K562 (cell line): ENCODE measurements at regions not wholly inside any gene's neighbourhood (a gene's known extent, or its start where the extent isn't known, plus 50 kb on each side); places are given as distances from the start of the nearest gene placed in this dataset.
"Not testable (repeated sequence)": the region's sequence is repeated elsewhere in the genome, so short reads cannot be mapped to it uniquely, and the experiment has no call there.

Experiments used
- ATAC-seq: fragments of 200-7000 bp; cut with Tn5 transposase; 3 replicates; pipeline ENCODE4 v1.9.1; 2020; ENCODE audit warnings: moderate library complexity
- BruUV-seq: library from RNA; stranded (reverse); fragments of 400-500 nt; replicated peaks from 2 replicates; lab custom pipeline; 2021; lab: Mats Ljungman, UMichigan
- CTCF ChIA-PET: fragments of 300-600 bp; formaldehyde crosslinking; extraction: SDS; loops from one replicate; lab custom pipeline; 2021; ENCODE audit warnings: low intra/inter-chr PET ratio; lab: Yijun Ruan, JAX
- POLR2A ChIA-PET: fragments of 300-600, 350-650 bp; sonication (Branson Sonifier 250); formaldehyde crosslinking; extraction: SDS; loops from one replicate; lab custom pipeline; 2021; ENCODE audit warnings: antibody characterized with exemption, inconsistent platforms; lab: Yijun Ruan, JAX
- DNase-seq, 4 experiments: peaks; one replicate each; pipeline versions ENCODE4 v3.0.0 to v3.0.0-alpha.2; 2011 to 2018; ENCODE audit warnings: low spot score in 3 of 4, mixed read lengths in 3 of 4; ENCODE audit errors: extremely low read depth in 1 of 4
- FAIRE-seq: peaks from 2 replicates; lab custom pipeline; 2011; peaks lifted over from hg19 to GRCh38; lab: Jason Lieb, UNC
- H2AFZ ChIP-seq: 2 replicates; pipeline ENCODE4 v1.6.0; 2011; ENCODE audit warnings: low read depth, low read length, control low read depth, inconsistent platforms
- H3K27ac ChIP-seq: fragments of 200-600 bp; 3 replicates; pipeline ENCODE4 v1.8.0; 2011; ENCODE audit warnings: low read depth, mild to moderate bottlenecking, control low read depth, inconsistent platforms, low read length, moderate library complexity, mixed read lengths; ENCODE audit errors: extremely low read depth
- H3K27me3 ChIP-seq, 2 experiments: fragments of 300-600 bp in 1 of 2; 2 replicates in 1 of 2; 3 replicates in 1 of 2; pipeline versions ENCODE4 v1.6.0 to v1.8.0; 2011; ENCODE audit warnings: inconsistent platforms in 2 of 2, low read length in 2 of 2, mild to moderate bottlenecking in 1 of 2, mixed read lengths in 1 of 2, moderate library complexity in 1 of 2; ENCODE audit not compliant: control insufficient read depth in 2 of 2, insufficient read depth in 2 of 2
- H3K36me3 ChIP-seq: fragments of 300-600 bp; 3 replicates; pipeline ENCODE4 v1.8.0; 2011; ENCODE audit warnings: mild to moderate bottlenecking, low read length, inconsistent platforms; ENCODE audit not compliant: control insufficient read depth, insufficient read depth
- H3K4me1 ChIP-seq, 2 experiments: fragments of 200-600 bp in 1 of 2; replicated peaks in 1 of 2; 2 replicates in 1 of 2; 3 replicates in 1 of 2; pipeline versions ENCODE4 v1.5.1 to v1.8.0; 2011; ENCODE audit warnings: inconsistent platforms in 2 of 2, low read length in 2 of 2, mild to moderate bottlenecking in 1 of 2, mixed read lengths in 1 of 2, moderate library complexity in 1 of 2; ENCODE audit not compliant: control insufficient read depth in 2 of 2, insufficient read depth in 2 of 2
- H3K4me2 ChIP-seq: 2 replicates; pipeline ENCODE4 v1.6.1; 2011; ENCODE audit warnings: low read length, control low read depth, inconsistent platforms, mixed read lengths; ENCODE audit not compliant: insufficient read depth
- H3K4me3 ChIP-seq: fragments of 200-600 bp; sonication (generic), shearing (Covaris generic); 2 replicates; pipeline ENCODE4 v1.5.1; 2016; ENCODE audit warnings: control low read depth, inconsistent platforms
- H3K79me2 ChIP-seq: fragments of 200-600 bp; 3 replicates; pipeline ENCODE4 v1.8.0; 2011; ENCODE audit warnings: low read length, inconsistent platforms; ENCODE audit not compliant: control insufficient read depth, insufficient read depth
- H3K9ac ChIP-seq, 2 experiments: 2 replicates each; pipeline versions ENCODE4 v1.6.0 to v1.6.1; 2011; ENCODE audit warnings: low read depth in 2 of 2, low read length in 2 of 2, control low read depth in 1 of 2, inconsistent platforms in 1 of 2, mild to moderate bottlenecking in 1 of 2, mixed read lengths in 1 of 2; ENCODE audit not compliant: insufficient read depth in 1 of 2
- H3K9me1 ChIP-seq: one replicate; pipeline ENCODE4 v1.6.0; 2011; ENCODE audit warnings: inconsistent platforms, mild to moderate bottlenecking, low read length, moderate library complexity; ENCODE audit not compliant: control insufficient read depth, insufficient read depth
- H3K9me3 ChIP-seq: replicated peaks from 2 replicates; pipeline ENCODE4 v1.5.1; 2011; ENCODE audit warnings: low read depth, low read length, inconsistent platforms; ENCODE audit not compliant: control insufficient read depth, insufficient read depth
- H4K20me1 ChIP-seq: replicated peaks from 2 replicates; pipeline ENCODE4 v1.6.1; 2011; ENCODE audit warnings: low read length, inconsistent platforms, mixed read lengths; ENCODE audit not compliant: control insufficient read depth, insufficient read depth
- FUS ChIP-seq: fragments of 200-400 bp; formaldehyde crosslinking; optimal IDR thresholded peaks from 2 replicates; pipeline ENCODE3; 2017; ENCODE audit warnings: low read depth, low read length
- PYGO2 ChIP-seq: fragments of 450-650 bp; IDR thresholded peaks from 2 replicates; pipeline ENCODE4 v1.6.1; 2016; ENCODE audit warnings: mild to moderate bottlenecking, missing genetic modification characterization, moderate library complexity, missing compliant biosample characterization
- RFX7 ChIP-seq: fragments of 250-450 bp; sonication (Bioruptor Pico); IDR thresholded peaks from 2 replicates; pipeline ENCODE4 v1.5.1; 2021; ENCODE audit warnings: mild to moderate bottlenecking
- ZNF175 ChIP-seq: fragments of 200-800 bp; sonication (Bioruptor generic); IDR thresholded peaks from 2 replicates; pipeline ENCODE4 v1.6.1; 2016; ENCODE audit warnings: low read depth, mild to moderate bottlenecking, missing genetic modification characterization, missing compliant biosample characterization
- ZNF561 ChIP-seq: fragments of 450-650 bp; formaldehyde crosslinking; conservative IDR thresholded peaks from 2 replicates; pipeline ENCODE4 v1.4.0; 2020; ENCODE audit warnings: mild to moderate bottlenecking, moderate library complexity
- WGBS: fragments of 100-300 bp; shearing (Covaris generic); methylation state at CpG from one replicate; pipeline ENCODE4 v1.1.6; 2016; ENCODE audit warnings: low coverage, mixed read lengths; ENCODE audit not compliant: insufficient coverage; ENCODE audit errors: missing lambda C conversion rate; 5-methylcytosine and 5-hydroxymethylcytosine counted together
- in situ Hi-C: fragments of 300-500 bp; cut with MboI; formaldehyde crosslinking; loops from 4 replicates; pipeline ENCODE4 v1.15.0; 2018; ENCODE audit warnings: inconsistent platforms, mixed read lengths
- intact Hi-C: fragments of 100-400 bp; cut with micrococcal nuclease; formaldehyde crosslinking; loops from 2 replicates; pipeline ENCODE4 v1.14.2; 2022

- intact Hi-C loops: not testable (repeated sequence)
Measured at GRCh38 chr11:128140293-128140692, 447.1 kb downstream of the ETS1 start.

GRCh38 chr11:128135451-128135850 is 451.9 kb downstream of the ETS1 start:
- H3K4me1 ChIP-seq: no peaks in the 10 kb centered on the region
- intact Hi-C loops (no loop called here), in situ Hi-C loops (no loop called here)
- no peak for DNase-seq
- no peaks in the 10 kb centered on the region for H4K20me1 ChIP-seq
- CTCF ChIA-PET: no interaction called here
- no peaks in the 10 kb centered on the region for H3K36me3 ChIP-seq
- H3K4me2 ChIP-seq: no peak overlapping the region
- H3K27me3 ChIP-seq: no peaks in the 10 kb centered on the region
- no peak for ATAC-seq
- FAIRE-seq: no peak
- 4% methylated on average over 2 of the region's 2 CpGs for WGBS
- BruUV-seq: no TSS peak
- POLR2A ChIA-PET: no interaction called here
- no peak overlapping the region for H3K9ac ChIP-seq
- no peaks in the 10 kb centered on the region for H3K9me3 ChIP-seq
- H2AFZ ChIP-seq: no peak overlapping the region
- H3K9me1 ChIP-seq: no peaks in the 10 kb centered on the region
- no peaks in the 10 kb centered on the region for H3K79me2 ChIP-seq
- H3K4me3 ChIP-seq: no peak overlapping the region
- no peak overlapping the region for H3K27ac ChIP-seq
- no peak for TF ChIP-seq PYGO2
- no peak for TF ChIP-seq RFX7 (CRISPR knock-in tag)
- no peak for TF ChIP-seq FUS
- no peak for TF ChIP-seq ZNF175 (CRISPR knock-in tag)
- TF ChIP-seq ZNF561 (CRISPR knock-in tag): no peak
- TF ChIP-seq, all 486 proteins: peak for 0

More at GRCh38 chr11:128140293-128140692, 447.1 kb downstream of the ETS1 start:
- H3K36me3 ChIP-seq, CTCF ChIA-PET, H3K9ac ChIP-seq, H2AFZ ChIP-seq, H3K27me3 ChIP-seq, BruUV-seq, POLR2A ChIA-PET, H3K4me3 ChIP-seq, in situ Hi-C loops, ATAC-seq, H3K79me2 ChIP-seq, H3K27ac ChIP-seq, H3K4me1 ChIP-seq, H4K20me1 ChIP-seq, H3K9me1 ChIP-seq, H3K4me2 ChIP-seq, H3K9me3 ChIP-seq, DNase-seq, FAIRE-seq: not testable (repeated sequence)
- no CpG with 5 or more reads among the region's 6 CpGs for WGBS
